NCI-H446 (cell line): ENCODE measurements at regions not wholly inside any gene's neighbourhood (a gene's known extent, or its start where the extent isn't known, plus 50 kb on each side); places are given as distances from the start of the nearest gene placed in this dataset.
A peak's percentile ranks its signal among the peaks of the same experiment; 100 is the strongest.
"Not testable (repeated sequence)": the region's sequence is repeated elsewhere in the genome, so short reads cannot be mapped to it uniquely, and the experiment has no call there.

Experiments used
- DNase-seq, 2 experiments: peaks; one replicate each; lab custom pipeline; 2025; lab: John Stamatoyannopoulos, UW

- no peak for DNase-seq
Observed at GRCh38 chr5:21058289-21058688, 1070.3 kb upstream of the CDH18 start.

GRCh38 chr5:21051945-21052344, 1063.9 kb upstream of the CDH18 start:
- DNase-seq = no peak

- no peak for DNase-seq
Observed at GRCh38 chr5:21049901-21050300, 1061.9 kb upstream of the CDH18 start.

GRCh38 chr5:21030981-21031380, 1043.0 kb upstream of the CDH18 start:
- no peak for DNase-seq

- DNase-seq = no peak
Observed at GRCh38 chr5:21024966-21025365, 1037.0 kb upstream of the CDH18 start.

GRCh38 chr5:21013237-21013636, 1025.2 kb upstream of the CDH18 start:
- DNase-seq = no peak

GRCh38 chr5:21007781-21008180, 1019.8 kb upstream of the CDH18 start:
- DNase-seq = no peak

GRCh38 chr5:20988933-20989332, 1000.9 kb upstream of the CDH18 start:
- not testable (repeated sequence) for DNase-seq

- no peak for DNase-seq
Observed at GRCh38 chr5:20985754-20986153, 997.8 kb upstream of the CDH18 start.

- no peak for DNase-seq
Observed at GRCh38 chr5:20974426-20974825, 986.4 kb upstream of the CDH18 start.

- DNase-seq = peak; percentile 47 to 72
Observed at GRCh38 chr5:20972419-20972925, 984.5 kb upstream of the CDH18 start.

GRCh38 chr5:20959347-20959746, 971.3 kb upstream of the CDH18 start:
- DNase-seq = no peak

GRCh38 chr5:20958641-20959040, 970.6 kb upstream of the CDH18 start:
- DNase-seq = no peak

- DNase-seq = no peak
Observed at GRCh38 chr5:20956134-20956533, 968.1 kb upstream of the CDH18 start.

GRCh38 chr5:20949636-20950035, 961.6 kb upstream of the CDH18 start:
- DNase-seq = no peak

GRCh38 chr5:20943183-20943971, 955.4 kb upstream of the CDH18 start:
- not testable (repeated sequence) for DNase-seq

- not testable (repeated sequence) for DNase-seq
Observed at GRCh38 chr5:20942603-20943002, 954.6 kb upstream of the CDH18 start.

- DNase-seq = not testable (repeated sequence)
Observed at GRCh38 chr5:20940786-20941185, 952.8 kb upstream of the CDH18 start.

- DNase-seq = peak in 1 of 2 experiments; percentile 22
Observed at GRCh38 chr5:20890936-20891335, 902.9 kb upstream of the CDH18 start.

GRCh38 chr5:20875726-20876125, 887.7 kb upstream of the CDH18 start:
- not testable (repeated sequence) for DNase-seq

GRCh38 chr5:20865892-20866291, 877.9 kb upstream of the CDH18 start:
- DNase-seq = not testable (repeated sequence)

GRCh38 chr5:20833081-20833627, 845.2 kb upstream of the CDH18 start:
- no peak for DNase-seq
